Hippocampal formation (tissue), 2 donors: ENCODE measurements at regions not wholly inside any gene's neighbourhood (a gene's known extent, or its start where the extent isn't known, plus 50 kb on each side); places are given as distances from the start of the nearest gene placed in this dataset.

ENCODE experiments used
- DNase-seq, 2 donors: peaks; one replicate each; lab custom pipeline; 2025; lab: John Stamatoyannopoulos, UW

DNA sequence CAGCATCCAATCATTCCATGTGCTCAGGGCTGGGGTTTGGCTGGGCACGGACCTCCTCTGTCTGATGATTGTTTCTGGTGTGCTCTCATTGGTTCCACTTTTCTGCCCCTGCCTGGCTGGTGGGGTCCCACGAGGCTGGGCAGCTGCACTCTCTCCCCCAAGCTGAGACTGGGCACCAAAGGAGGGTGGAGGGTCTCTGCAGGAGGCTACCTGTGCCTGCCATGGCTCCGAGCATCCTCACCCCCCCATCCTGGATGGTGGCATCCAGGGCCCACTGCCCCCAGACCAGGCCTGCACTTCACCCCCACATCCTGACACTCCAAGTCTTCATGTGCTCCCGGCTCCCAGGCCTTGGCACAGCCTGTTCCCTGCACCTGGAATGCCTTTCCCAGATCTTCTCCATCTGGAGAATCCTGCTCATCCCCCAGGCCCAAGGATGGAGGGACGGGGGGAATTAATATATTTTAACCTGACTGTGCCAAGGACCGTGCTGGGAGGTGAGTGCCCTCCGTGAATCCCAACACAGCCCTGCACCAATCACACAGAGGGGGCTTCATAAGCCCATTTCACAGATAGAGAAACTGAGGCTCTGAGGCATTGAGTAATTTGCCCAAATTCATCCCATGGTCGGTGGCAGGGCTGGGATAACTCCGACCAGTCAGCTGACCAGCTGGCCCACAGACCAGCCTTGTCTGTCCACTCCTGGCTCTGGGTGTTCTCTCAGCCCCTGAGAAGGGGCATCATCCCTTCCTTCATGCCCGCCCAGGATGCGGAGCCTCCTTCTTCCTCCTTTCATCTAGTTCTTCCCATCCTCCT is 403.4 kb downstream of the MATN1 start:
- no peak for DNase-seq

DNA sequence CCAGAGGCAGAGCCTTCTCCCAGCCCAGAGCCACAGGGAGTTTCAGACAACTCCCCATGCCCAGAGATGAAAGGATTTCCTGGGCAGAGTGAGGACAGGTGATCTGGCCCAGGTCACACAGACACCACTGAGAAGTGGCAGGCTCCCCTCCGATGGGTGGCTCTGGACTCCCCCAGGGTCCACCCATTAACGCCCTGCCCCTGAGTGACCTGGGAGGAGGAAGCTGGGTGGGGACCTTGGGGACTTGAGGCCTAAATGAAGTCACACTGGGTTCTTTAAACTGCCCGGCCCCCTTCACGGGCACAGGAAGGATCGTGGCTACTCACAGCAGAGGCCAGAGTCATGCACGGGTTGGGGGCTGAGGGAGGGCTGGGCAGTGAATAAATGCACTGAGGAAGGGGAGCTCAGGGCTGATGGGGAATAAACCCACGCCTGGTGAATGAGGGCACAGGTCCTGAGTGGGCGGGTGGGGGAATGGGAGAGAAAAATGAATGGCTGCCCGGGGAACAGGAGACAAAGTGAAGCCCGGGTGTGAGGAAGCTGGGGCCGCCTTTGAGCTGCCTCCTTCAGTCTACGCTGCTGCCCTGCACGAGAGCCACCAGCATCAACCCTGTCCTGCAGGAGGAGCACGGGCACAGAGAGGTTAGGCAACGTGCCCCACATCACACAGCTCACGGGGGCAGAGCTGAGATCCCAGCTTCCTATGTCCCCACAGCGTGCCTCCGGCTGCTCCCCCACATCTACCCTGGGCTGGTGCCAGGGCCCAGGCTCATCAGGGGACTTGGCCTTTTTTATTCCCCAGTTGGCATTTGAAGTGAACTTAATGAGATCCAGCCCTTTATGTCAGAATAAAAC is 404.3 kb downstream of the MATN1 start:
- DNase-seq, result no peak

DNA sequence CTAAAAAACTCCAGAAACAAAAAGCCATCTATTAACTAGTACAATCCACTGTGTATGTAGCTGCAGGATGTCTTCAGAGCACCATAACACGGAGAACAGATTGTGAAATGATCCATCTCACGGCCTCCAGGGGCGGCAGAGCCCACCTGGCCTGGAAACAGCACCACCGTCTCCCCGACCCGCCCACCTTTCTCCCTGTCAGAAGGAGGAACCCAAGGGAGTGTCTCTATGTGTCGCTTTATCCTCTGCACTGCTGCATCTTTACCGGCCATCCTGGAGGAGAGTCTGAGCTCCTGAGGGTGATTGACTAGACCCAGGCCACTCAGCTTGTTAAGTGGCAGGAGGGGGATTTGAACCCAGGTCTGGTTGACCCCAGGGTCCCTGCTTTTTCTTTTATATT is 405.0 kb downstream of the MATN1 start:
- DNase-seq, result no peak

DNA sequence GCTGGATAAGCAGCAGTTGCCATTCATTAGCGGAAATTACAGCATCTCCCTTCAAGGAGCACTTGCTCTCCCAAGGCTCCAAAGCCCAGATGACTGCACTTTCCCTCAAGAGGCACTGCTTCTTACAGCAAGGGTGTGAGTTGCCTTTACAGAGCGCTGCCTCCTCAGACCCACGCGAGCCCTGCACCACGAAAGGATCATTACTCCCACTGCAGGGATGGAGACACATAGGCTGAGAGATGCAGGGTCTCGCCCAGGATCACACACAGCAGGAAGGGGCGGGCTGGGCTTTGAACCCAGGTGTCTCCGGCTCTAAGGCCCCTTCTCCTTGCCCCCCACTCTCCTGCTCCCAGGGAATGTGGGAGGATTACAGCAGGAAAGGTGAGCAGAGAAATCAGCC is 405.5 kb downstream of the MATN1 start:
- no peak for DNase-seq

DNA sequence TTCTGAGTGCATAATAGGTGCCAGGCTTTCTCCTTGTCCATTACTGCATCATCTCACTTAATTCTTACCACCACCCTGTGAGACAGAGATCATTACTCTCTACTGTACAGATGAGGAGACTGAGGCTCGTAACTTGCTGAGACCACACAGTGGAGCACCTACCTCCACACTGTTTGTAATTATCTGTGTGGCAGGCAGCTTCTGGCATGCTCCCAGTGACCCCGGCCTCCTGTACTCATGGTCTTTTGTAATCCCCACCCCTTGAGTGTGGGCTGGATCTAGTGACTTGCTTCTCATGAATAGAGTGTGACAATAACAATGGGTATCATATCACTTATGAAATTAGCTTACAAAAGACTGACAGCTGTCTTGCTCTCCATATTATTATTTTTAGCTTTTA is 407.3 kb downstream of the MATN1 start:
- no peak for DNase-seq

DNA sequence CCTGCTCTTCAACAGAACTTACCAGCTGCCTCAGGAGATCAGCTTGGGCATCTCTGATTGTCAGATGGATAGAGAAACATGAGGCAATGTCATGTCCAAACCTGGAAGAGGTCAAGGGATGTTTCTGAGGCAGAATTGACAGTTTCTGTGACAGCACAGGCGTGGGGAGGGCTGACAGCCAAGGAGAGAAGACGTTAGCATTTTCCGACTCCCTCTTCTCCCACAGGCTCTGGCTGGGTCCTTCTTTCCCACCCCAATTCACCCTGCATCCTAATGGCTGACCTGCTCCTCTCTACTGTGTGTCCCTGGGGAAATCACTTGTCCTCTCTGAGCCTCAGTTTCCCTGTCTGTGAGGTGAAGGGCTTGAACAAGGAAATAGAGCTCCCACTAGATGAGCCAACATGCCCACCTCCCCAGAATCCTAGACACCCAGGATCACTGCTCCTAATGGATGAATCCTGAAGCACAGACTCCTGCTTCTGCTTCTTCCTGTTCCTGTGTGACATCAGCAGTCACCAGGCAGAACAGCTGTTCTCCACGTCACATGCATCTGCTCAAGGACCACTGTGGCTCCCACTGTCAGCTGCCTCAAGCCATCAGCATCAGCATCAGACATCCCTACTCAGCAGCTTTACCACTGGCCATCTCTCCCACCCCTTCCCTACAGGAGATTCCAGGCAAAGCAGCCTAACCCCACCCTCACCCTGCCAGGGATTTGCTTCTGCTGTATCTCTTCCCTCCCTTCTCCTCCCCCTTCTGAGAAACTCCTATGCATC is 408.0 kb downstream of the MATN1 start:
- DNase-seq, result no peak

DNA sequence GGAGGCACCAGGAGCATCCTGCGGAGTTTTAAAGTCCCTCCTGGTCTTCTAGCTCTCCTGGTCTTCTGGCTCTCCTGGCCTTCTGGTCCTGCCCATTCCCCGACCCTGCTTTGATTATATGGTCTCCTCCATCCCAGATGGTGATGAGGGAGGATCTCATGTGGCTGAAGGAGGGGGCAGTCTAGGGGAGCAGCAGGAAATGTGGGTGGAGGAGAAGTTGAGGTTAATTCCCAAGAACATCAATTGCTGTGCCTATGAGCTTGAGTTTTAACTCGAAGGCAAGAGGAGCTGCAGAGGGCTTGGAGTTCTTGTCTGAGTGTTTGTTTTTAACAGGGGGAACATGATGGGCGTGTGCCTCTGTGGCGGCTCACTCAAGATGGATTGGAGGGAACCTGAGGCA is 408.8 kb downstream of the MATN1 start:
- no peak for DNase-seq

DNA sequence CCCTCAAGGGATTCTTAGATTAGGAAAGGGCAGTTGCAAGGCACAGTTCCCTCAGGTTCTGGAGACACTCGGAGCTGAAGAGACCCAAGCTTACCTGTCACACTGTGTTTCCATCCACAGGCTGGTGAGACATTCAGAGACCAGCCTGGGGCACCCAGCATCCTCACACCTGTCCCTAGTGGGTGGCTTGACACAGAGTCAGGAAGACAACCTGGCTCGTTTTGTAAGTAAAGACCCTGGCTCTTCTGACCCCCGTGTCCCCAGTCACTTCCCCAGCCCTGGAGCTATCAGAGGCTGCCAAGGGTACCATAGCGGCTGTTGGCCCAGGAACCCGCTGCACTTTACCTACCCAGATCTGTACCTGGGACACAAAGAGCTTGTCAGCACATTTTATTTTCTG is 409.8 kb downstream of the MATN1 start:
- no peak for DNase-seq

DNA sequence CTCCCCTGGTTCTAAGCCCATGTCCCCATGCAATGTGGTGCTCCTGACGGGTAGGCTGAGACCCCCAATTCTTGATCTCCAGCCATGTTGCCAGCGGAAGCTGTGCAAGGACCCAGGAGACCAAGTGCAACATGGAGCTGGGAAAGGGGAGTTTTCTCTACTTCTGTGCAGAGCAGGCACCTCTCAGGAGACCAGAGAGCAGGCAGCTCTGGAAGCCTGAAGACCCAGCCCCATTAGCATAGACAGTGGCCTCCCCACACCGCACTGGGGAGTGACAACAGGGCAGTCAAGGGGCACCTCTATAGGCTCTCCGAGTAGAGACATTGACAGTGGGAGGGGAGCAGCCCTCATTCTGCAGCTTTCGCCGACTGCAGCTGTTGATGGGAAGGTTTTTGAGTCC is 410.2 kb downstream of the MATN1 start:
- DNase-seq, result no peak

DNA sequence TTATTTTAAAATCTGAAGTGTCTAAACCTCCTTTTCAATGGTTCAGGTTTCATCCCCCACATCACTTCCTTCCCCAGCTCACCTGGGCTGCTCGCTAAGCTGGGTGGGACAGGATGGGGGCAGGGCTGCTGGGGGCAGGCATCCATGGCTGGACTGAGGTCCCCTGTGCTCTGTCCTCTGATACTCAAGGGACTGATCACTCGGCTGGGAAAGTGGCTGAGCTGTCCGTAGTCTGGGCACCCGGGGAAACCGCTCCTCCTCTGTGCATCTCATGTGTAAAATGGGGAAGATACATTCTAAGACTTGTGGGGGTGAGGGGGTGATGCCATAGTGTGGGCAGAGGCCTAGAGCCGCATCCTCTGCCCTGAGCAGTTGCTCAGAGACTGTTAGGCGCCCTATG is 411.2 kb downstream of the MATN1 start:
- DNase-seq, result no peak

DNA sequence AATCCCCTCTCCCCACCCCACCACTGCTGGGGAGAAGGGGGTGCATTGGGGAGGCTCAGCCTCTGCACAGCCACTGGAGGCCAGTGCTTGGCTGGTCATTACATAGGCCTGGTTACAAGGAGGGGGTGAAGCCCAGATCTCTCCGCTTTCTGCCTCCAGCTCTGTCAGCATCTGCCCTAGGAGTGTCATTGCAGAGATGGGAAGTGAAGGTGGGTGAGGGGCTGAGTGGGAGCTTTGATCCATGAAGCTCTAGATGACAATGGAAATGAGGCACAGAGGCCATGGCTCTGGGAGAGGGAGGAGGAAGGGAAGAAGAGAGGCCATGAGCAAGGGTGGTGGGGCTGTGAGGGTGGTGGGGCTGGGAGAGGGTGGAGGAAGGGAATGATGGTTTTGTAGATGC is 411.6 kb downstream of the MATN1 start:
- DNase-seq, result no peak

DNA sequence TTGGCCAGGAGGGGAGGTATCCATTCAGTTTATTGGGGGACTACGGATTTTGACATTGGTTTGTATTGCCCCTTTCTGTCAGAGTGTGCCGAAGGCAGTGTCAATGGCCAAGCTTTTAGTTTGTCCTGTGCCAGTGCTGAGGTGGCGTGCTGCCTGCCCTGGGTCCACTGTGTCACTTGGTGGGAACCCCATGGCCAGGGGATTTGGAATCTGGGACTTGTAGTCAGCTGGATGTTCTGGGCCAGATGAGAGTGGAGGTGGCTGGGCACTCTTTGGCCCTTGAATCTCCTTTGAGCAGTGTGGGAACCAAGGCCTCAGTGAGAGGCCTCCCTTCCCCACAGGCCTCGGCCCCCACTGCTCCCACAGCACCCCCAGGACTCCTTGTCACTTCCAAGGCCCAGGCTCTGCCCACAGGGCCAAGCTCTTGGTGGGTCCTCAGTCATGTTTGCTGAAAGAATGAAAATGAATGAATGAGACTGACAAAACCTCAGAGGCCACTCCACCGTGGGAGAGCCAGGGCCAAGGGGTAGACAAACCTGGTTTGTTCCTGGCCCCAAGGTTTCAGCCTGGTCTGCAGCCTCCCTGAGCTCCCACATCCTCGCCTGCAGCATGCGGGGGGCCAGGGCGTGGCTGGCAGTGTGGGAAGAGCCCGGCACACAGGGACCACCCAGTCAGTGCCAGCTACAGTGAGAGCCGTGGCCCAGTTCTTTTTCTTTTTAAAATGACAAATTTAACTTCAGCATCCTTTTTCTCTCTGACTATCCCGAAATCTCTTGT is 412.2 kb downstream of the MATN1 start:
- no peak for DNase-seq

DNA sequence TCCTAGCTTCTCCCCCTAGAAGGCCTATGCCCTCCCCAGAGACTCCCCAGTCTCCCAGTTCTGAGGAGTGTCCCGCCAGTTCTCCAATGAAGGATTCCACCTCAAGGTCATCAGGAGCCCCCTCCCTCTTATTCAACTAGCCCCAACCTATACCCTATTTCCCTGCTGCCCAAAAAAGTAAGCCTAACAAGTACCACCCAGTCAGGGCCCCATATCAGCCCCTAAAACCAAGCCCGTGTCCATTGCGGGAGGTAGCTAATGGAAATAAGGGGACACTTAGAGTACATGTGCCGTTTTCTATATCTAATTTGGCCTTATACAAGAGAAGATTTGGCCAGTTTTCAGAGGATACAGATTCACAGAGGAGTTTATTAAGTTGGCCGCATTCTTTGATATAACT is 416.2 kb downstream of the MATN1 start:
- no peak for DNase-seq

DNA sequence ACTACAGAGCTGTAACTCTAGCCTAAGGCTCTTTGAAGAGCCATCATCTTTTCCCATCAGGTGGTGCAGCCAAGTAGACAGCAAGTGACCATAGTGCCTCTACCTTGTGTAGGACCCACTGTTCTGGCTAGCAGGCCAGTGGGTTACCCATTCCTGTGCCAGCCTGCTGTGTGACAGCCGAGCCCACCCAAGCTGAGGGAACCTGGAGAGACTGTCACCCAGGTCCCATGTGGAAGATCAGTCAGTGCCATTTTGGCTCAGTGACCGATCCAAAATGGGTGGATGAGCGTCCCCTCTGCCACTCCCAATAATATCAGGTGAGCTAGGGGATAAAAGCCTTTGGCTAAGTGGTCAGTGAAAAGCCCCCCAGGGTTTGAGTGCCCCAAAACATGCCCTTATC is 417.9 kb downstream of the MATN1 start:
- no peak for DNase-seq

DNA sequence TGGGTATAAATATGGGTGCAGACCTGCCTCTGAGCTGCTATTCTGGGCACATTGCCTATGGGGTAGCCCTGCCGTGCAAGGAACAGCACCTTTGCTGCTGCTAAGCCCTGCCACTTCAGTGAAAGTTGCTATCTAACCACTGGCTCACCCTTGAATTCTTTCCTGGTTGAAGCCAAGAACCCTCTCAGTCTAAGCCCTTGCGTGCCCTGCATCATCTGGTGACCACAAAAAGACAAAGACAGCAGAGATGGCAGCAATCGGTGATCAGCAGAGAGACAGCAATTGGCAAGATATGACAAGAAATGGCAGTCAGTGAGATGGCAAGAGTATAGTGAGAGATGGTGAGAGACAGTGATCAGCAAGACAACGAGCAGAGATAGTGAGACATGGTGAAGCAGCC is 418.3 kb downstream of the MATN1 start:
- no peak for DNase-seq

DNA sequence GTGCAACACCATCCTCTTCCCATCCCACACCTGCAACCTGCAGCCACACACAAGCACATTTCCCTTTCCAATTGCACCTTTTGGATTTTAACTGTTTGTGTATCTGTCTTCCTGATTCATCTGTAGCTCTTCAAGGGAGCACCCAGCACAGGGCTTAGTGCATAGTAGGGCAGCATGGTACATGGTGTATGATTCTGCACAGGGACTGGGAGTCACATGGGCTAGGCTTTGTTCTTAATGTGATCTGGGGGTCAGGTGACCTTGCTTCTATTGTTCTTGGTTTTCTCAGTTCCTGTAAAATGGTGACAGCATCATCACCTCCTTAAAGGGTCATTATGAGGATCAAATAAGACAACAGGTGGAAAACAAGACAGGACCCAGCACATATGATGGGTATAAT is 419.3 kb downstream of the MATN1 start:
- no peak for DNase-seq

DNA sequence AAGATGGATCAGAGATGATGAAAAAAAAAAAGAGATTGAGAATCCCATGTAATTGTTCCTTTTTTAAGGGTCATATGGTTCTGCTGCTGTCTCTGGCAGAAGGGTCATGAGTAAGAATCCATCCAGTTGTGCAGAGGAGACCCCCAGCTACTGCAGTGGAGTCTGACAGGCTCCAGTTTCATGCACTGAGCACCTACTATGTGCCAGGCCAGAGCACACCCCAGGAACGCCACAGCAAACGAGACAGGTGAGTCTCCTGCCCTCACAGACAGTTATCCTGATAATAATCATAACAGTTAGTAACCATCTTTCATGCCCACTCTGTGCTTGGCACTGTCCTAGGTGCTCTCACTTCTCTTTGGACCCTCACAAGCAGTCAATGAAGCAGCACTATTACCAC is 420.0 kb downstream of the MATN1 start:
- DNase-seq, result no peak

DNA sequence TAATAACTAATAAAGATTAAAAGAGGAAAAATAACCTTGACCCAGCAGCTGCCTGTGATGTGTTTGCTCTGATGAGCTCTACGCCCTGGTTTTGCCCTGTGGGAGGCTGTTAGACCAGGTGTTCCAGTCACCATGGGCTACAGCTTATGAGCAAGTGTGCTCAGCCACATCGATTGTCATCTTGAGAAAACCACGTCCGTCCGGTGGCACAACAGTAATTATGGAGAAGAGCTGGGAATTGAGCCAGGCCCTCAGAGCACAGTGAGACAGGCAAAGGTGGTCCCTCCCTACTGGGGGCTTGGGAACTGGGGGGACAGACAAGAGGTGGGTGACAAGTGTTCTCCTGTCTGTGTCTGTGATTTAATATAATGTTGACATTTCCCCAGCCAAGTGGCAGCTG is 420.5 kb downstream of the MATN1 start:
- no peak for DNase-seq

DNA sequence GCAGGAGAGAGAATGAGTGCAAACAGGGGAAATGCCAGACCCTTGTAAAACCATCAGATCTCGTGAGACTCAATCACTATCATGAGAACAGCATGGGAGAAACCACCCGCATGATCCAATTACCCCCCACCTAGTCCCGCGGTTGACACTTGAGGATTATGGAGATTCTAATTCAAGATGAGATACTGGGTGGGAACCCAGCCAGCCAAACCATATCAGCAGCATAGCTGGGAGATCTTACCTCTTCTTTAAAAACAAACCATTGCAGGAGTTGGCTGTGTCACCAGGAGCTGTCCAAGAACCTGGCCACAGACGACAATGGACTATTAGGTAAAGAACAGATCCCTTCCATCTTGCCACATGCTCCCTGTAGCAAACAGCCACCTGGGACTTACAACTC is 422.7 kb downstream of the MATN1 start:
- DNase-seq, result no peak

DNA sequence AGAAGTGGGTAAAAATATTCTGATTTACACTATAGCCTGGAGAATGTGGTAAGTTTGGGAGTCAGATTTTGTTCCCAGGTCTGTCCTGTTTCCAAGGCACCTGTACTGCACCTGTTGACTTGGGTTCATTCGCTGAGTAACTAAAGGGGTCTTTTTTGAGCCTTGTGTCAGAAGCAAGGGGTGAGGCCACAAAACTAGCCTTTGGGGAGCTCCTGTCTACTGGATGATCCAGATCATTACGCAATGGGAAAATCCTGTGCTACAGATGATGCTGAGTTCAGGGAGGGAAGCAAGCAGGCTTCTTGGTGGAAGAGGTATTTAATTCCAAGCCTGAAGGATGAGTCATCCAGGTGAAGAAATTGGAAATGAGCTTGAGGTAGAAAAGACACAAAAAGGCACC is 424.0 kb downstream of the MATN1 start:
- DNase-seq, result no peak

DNA sequence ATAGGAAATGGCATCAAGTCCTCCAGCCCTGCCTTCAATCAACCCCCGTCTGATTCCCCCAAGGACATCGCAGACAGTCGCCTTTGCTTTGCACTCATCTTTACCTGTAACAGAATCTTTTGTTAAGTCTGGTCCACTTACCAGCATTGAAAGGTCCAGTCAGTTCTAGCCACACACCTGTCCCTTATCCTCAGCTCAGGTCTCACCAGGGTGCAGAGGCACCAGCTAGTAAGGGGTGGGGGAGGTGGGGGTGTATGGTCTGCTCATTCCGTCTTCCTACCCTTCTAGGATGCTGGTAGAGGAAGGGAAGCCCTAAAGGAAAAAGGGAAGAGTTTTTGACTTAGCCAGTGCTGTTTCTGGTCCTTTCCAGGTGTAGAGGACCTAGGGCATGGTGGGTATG is 427.7 kb downstream of the MATN1 start:
- DNase-seq, result no peak

DNA sequence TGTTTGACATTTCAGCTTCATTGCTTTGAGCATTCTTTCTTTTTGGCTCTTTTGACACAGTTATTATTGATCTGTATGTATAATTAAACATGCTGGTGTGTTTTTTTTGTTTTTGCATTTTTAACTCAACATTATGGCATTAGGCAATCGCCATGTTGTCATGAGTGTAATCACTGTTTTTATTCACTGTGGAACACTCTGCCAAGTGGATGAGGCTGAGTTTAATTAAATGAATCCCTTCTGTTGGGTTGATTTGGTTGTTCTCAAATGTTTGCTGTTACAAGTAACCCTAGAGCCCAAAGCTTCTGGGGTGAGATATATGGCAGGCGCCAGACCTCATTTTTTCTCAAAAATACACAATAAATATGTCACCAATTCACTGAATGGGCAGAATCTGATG is 428.1 kb downstream of the MATN1 start:
- DNase-seq, result no peak
